ENCODE measurements at regions not wholly inside any gene's neighbourhood (a gene's known extent, or its start where the extent isn't known, plus 50 kb on each side); places are given as distances from the start of the nearest gene placed in this dataset.

GRCh38 chr7:10316488-10316887 lies 657.2 kb upstream of the PHF14 start:
- TF ChIP-seq YY1 (IDR thresholded peaks at IDR 0.05; ENCODE audit: low read depth) = no peak
- no peak for TF ChIP-seq REST (IDR thresholded peaks at IDR 0.05; ENCODE audit: low read depth)
- TF ChIP-seq MAX (IDR thresholded peaks at IDR 0.05) = no peak
- no peak for TF ChIP-seq RAD21 (IDR thresholded peaks at IDR 0.05; ENCODE audit: low read depth)

All from Ishikawa (cell line).